ENCODE measurements at regions not wholly inside any gene's neighbourhood (a gene's known extent, or its start where the extent isn't known, plus 50 kb on each side); places are given as distances from the start of the nearest gene placed in this dataset.
"Not testable (repeated sequence)": the region's sequence is repeated elsewhere in the genome, so short reads cannot be mapped to it uniquely, and the experiment has no call there.

DNA sequence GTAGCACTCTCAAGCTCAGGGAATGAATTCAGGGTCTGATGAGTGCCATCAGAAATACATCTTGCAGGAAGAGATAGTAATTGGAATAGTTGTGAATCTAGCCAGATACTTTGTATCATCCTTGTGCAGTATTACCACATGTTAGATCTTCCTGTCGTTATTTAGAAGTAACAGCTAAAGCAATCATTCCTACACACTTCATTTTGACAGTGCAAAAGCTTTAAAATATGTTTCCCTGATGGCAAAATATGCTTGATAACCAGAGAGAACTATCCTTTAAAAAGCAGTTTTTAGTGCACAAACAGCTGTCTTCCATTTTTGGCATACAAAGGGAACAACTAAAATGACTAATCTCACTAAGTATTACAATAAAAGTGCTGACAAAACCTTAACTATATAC, 149.5 kb upstream of the SLC38A2 start:
- DNase-seq: no peak

DNA sequence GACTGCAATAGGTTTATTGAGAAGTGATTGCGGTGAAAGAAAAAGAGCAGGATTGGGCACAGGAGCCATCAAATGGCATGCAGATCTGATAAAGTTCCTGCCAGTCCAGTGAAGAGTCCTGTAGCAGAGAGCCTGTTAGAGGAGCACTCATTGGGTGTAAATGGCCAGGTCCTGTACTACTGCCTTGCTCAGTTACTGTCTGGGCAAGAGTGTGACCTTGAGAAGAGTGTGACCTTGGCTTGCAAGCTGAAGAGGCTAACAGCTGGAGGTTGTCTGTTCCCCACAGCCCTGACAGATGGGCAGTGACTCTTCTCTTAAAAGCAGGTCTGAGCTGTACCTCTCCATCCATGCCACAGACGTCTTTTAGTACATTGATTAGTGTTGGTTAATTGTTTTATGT, 148.6 kb upstream of the SLC38A2 start:
- DNase-seq: no peak

DNA sequence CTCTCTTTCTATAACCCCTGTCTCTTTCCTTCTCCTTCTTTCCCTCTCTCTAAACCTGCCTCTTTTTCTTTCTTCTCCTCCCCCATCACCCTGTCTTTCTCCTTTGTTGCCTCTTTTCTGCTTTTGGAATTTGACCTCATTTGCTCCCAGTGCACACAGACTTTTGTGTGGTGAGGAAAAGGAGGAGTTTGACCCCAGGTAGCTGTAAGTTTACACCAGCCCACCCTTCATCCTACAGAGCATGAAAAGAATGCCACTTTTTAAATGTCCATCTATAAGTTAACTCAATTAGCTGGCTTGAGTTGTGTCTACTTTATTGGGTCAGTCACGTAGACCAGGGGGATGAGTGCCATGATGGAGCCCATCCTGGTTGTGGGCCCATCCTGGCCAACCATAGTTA, 146.8 kb upstream of the SLC38A2 start:
- no peak for DNase-seq

DNA sequence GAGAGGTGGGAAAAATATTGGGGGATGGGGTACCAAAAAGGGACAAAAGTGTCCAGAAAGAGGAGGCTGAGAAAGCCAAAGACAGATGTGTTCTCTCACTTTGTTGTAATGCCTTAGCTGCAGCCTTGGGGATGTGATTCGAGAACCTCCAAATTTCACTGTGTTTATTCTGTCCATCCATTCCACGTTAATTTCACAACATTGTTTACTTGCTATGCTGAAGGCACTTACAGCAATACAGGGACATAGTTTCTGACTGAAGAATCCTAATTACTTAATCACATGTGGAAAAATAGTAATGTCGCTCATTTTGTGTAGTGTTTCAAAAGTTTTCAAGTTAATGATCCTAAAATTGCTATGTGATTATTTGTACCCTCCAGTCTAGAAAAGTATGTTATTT, 146.2 kb upstream of the SLC38A2 start:
- DNase-seq: no peak

DNA sequence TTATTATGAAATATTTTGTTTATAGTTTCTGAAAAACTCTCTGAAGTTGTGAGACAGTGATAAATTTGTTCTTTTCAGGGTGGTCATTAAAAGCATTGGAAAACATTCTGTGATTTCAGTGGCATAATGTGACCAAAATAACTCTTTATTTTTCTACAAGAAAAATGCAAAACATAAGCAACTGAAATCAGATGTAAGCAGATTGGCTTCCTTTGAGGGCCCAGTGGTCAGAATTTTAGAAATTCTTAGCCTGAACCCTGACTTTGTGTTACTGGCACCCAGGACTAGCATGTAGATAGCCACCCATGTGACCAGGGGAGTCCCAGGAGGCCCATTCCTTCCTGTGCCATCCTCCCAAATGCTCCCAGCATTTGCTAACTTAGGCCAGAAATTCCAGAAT, 145.6 kb upstream of the SLC38A2 start:
- DNase-seq: no peak

DNA sequence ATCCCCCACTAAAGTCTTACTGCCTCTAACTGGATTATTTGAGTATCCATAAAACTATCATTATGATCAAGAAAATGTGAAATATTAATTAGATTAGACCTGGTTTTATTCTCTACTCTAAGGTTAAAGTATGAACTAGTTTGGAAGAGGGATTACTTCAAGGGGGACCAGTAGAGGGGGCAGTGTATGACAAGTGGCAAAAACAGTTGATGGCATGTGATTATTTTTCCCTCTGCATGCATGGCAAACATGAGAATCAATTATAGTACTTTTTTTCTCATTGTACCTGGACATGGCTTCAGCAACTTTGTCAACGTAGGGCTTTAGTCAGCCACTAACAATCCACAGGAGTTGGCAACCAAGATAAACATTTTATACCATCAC, 145.0 kb upstream of the SLC38A2 start:
- DNase-seq: no peak

DNA sequence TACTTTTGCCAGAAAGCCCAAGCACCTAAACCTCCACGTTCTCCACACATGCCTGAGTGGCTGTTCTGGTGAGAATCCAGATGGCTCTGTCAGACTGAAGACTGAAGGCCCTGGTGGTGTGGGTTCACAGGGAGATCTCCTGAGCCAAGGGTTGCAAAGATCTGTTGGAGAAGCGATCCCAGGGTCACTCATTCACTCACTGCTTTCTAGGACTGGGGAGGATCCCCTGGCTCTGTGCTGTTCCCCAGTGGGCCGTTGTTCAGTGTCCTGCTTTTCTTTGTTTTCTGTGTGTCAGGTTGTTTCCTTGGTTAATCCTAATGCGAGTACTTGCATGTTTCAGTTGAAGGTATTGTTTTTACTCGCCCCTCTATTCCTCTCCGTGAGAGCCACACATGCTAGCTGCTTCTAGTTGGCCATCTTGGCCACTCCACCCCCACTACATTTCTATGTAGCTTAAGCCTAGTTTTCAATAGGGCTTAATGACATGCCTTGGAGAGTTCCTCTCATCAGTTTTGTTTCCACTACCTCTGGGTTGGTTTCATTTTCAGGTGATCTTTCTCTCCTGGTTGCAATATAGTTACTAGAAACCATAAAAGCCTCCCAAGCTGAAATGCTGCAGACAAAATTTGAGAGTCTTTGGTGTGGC, 144.5 kb upstream of the SLC38A2 start:
- no peak for DNase-seq

DNA sequence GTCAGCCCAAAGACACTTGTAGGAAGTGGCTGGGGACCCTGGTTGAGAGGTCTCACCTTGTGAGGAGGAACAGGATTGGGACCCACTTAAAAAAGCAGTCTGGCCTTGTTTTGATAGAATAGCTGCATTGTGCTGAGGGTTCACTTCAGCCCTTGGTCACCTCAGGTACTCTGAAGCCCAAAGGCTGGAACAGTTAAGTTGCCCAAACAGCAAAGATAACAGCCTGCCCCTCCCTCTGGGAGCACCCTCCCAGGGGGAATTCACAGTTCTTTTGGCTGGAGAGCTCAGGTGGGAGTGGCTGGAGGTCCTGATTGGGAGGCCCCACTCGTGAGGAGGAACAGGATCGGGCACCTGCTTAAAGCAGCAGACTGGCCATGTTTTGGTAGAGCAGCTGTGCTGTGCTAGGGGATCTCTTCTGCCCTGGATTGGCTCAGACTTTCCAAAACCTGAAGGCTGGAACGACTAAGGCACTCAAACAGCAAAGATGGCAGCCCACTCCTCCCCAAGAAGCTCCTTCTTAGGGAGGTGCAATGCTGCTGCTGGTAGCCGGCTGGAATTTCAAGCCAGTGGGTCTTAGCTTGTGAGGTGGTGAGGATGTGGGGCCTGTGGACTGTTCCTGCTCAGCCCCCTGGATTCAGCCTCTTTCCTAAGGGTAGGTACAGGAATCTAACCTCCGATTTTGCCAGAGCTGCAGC, 143.8 kb upstream of the SLC38A2 start:
- no peak for DNase-seq

DNA sequence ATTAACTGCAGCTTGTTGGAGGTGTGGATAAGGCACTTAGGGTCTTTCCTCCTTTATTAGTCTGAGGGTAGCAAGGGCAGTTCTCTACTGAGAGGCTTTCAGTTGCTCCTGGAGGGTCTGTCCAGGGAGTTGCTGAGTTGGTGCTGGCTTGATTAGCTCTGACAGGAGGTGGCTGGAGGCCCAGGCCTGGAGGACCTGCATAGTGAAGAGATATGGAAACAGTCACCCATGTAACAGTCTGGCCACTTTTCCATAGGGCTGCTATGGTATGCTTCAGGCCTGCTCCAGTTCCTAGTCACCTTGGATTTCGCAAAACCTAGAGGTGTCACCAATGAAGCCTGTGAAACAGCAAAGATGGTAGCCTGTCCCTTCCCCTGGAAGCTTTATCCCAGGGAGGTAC, 143.3 kb upstream of the SLC38A2 start:
- DNase-seq: no peak

DNA sequence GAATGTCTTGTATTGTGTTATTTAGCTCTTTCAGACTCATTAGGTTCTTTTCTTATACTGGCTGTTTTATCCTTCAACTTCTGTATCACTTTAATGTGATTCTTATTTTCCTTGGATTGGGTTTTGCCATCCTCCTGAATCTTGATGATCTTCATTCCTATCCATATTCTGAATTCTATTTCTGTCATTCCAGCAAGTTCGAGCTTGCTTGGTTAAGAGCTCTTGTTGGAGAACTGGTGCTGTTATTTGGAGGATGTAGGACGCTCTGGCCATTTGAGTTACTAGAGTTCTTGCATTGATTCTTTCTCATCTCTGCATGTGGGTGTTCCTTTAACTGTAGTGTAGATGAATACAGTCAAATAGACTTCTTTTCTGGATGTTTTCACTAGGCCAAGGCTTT, 142.3 kb upstream of the SLC38A2 start:
- DNase-seq: no peak

DNA sequence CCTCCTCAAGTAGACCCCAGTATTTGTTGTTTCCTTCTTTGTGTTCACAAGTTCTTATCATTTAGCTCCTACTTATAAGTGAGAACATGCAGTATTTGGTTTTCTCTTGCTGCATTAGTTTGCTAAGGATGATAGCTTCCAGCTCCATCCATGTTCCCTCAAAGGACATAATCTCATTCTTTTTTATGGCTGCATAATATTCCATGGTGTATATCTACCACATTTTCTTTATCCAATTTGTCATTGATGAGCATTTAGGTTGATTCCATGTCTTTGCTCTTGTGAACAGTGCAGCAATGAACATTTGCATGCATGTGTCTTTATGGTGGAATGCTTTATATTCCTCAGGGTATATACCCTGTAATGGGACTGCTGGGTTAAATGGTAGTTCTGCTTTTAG, 137.7 kb upstream of the SLC38A2 start:
- not testable (repeated sequence) for DNase-seq

DNA sequence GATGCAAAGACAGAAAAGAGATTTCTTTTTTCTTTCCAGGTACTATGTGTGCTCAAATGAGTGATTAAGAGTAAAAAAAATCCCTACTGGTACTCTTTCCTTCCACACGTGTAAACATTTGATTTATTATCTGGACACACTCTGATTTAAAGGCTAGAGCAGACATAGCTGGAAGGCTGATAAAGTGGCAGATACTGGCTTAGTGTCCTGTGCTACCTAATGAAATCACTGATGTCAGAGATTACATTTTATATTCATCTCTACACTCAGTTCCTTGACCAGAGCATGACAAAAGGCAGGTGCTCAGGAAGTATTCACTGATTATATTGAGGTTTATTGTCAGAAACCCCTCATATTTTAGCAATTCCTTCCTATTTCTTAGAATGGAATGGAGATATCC, 136.6 kb upstream of the SLC38A2 start:
- no peak for DNase-seq

DNA sequence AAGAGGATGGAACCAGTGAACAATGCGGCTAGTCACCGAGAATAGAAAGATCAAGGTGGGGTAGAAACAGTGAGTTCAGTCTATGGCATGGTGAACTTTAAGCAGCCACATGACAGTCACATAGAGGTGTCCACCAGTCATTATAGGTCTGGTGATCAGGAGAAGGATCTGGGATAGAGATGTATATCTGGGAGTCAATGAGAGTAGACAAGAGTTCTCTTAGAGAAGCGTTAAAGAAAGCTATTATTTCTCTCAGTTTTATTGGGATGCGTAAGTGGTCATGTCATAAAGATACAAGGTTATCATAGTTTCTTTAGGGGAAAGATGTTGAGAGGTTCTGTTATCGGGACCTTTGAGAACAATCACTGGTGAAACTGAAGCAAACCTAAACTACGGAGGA, 136.1 kb upstream of the SLC38A2 start:
- DNase-seq: no peak

DNA sequence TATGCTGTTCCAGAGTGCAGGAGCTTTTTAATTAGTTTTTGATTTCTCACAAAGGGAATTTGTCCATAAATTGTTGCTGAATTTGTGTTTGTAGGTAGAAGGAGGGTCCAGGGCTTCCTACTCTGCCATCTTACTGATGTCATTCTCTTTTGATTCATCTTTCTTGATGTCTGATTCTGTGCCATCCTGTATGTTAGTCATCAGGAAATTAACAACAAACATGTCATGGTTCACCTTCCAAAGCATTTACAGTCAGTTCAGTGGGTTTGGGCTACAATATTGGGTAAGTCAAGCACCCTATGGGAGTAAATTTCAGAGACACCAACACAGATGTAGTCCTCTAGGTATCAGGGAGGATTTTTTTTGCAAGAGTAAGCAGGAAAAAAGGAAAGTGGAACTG, 135.2 kb upstream of the SLC38A2 start:
- DNase-seq: no peak

DNA sequence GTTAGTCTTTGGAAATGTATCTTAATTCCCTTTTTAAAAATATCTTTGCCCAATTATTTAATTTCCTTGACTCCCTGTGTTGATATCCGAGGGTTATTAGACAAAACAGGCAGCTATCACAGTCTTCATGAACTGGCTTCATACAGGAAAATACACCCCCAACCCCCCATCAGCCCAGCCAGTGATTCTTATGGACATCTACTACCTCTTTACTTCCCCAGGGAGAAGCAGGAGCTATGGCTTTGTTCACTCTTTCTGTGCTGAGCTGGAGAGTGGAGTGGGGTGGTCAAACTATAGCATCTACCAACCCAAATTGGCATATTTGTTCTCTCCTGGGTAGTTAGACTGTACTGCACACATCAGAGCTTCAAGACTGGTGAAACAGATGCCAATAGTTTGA, 134.4 kb upstream of the SLC38A2 start:
- DNase-seq: no peak

DNA sequence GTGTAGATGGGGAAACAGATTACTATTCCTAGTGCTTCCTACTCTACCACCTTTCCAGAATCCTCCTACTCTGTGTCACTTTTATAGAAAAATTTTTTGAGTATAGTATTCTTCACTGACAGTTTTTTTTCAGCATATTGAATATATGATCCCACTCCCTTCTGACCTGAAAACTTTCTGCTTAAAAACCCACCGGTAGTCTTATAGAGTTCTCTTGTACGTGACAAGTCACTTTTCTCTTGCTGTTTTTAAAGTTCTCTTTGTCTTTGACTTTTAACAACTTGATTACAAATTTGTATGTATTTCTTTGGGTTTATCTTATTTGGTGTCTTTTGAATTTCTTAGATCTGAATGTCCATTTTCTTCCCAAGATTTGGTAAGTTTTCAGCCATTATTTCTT, 133.6 kb upstream of the SLC38A2 start:
- no peak for DNase-seq

DNA sequence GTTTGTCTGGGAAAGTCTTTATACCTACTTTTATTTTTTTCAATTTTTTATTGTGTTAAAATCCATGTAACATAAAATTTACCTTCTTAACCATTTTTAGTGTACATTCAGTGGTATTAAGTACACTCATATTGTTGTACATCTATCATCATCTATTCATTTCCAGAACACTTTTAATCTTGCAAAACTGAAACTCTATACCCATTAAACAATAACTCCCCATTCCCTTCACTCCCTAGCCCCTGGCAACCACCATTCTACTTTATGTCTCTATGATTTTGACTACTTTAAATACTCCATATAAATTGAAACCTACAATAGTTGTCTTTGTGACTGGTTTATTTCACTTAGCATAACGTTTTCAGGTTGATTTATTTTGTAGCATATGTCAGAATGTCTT, 131.9 kb upstream of the SLC38A2 start:
- no peak for DNase-seq

DNA sequence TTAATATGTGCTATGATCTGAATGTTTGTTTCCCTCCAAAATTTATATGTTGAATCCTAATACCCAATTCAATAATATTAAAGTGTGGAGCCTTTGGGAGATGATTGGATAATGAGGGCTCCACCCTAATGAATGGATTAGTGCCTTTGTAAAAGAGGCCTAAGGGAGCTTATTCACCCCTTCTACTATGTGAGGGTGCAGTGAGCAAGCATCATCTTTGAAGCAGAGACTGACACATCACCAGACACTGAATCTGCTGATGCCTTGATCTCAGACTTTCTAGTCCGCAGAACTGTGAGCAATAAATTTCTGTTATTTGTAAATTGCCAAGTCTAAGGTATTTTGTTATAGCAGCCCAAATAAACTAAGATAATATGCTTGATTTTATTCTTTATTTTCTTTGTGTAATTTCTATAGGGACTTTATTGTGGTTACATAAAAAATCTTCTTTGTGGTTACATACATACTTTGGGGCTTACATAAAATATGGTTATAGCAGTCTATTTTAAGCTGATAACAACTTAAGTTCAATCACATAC, 131.1 kb upstream of the SLC38A2 start:
- no peak for DNase-seq

DNA sequence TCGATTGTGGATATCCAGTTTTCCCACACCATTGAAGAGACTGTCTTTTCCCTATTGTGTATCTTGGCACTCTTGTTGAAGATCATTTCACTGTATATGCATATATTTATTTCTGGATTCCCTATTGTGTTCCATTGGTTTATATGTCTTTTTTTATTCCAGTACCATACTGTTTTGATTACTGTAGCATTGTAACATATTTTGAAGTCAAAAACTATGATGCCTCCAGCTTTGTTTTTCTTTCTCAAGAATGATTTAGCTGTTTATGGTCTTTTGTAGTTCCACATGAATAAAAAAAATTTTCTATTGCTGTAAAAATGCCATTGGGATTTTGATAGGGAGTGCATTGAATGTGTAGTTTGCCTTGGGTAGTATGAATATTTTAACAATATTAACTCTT, 128.1 kb upstream of the SLC38A2 start:
- DNase-seq: no peak

DNA sequence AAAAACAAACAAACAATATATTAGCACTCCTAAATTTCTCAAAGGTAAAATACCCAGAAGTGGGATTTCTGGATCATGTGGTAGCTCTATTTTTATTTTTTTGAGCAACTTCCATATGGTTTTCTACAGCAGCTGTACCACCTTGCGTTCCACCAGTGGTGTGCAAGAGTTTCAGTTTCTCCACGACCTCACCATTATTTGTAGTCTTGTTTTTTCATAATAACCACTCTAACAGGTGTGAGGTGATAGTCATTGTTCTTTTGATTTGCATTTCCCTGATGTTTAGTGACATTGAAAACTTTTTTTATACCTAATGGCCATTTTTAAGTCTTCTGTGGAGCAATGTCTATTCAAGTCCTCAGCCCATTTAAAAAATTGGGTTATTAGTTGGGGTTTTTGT, 127.3 kb upstream of the SLC38A2 start:
- DNase-seq: no peak

DNA sequence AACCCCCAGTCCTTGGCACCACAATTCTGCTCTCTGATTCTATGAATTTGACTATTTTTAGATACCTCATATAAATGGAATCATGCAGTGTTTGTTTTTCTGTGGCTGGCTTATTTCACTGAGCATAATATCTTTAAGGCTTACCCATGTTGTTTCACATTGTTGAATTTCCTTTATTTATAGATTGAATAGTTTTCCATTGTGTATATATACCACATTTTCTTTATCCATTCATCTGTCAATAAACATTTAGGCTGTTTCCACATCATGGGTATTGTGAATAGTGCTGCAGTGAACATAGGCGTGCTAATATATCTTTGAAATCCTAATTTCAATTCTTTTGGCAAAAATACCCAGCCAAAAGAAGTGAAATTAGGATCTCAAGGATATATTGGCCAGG, 126.7 kb upstream of the SLC38A2 start:
- no peak for DNase-seq

DNA sequence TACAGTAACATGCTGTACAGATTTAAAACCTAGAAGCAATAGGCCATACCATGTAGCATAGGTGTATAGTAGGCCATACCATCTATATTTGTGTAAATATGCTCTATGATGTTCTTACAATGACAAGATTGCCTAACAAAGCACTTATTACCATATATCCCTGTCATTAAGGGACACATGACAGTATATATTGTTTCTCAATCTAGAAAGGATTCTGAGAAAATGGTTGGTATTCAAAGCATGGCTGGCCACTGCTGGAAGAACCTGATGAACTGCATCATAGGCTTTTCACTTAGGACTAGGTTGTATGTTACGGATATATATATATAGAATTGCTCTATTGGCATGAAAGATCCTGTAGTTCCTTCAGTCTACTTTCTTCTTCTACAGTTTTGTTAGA, 125.2 kb upstream of the SLC38A2 start:
- no peak for DNase-seq

DNA sequence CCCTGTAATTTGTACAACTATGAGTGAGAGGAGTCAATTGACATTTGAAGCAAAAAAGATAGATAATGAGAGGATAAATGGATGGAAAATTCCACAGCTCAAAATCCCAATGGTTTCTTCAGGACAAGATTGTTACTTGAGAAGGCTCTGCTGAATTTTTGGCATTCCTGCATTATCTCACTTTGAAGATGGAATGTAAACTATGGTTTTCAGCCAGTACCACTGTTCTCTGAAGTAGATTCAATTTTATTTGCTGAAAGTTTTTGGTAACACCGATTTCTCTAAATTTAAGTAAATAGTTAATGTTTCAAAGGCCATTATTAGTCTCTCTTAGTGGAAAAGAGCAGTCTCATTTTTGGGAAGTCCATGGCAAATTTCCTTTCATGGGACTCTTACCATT, 121.9 kb upstream of the SLC38A2 start:
- no peak for DNase-seq

DNA sequence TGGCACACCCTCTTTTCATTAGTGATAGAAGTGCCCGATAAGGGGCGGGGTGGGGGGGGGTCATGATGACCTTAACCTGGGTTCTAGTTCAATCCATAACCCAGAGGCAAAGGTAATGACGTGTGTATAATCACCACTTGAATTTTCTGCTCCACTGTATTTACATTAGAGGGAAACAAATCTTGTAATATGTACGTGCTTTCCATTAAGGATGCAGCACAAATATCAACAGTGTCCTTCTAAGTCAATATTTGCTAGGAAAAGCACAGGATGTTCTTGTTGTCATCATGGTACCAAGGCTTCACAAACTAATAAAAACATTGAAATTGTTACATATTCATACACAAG, 121.2 kb upstream of the SLC38A2 start:
- DNase-seq: no peak

Measured in anterior cingulate cortex (tissue), 58 donors.